IMR-90 (cell line): ENCODE measurements at regions not wholly inside any gene's neighbourhood (a gene's known extent, or its start where the extent isn't known, plus 50 kb on each side); places are given as distances from the start of the nearest gene placed in this dataset.

ENCODE experiments used
- ATAC-seq: fragments of 200-7000 bp; cut with Tn5 transposase; 2 replicates; pipeline ENCODE4 v1.9.1; 2020; ENCODE audit warnings: low read depth, mild to moderate bottlenecking, moderate library complexity
- BruUV-seq: library from RNA; stranded (reverse); fragments of 400-500 nt; replicated peaks from 2 replicates; lab custom pipeline; 2021; lab: Mats Ljungman, UMichigan
- CTCF ChIA-PET: fragments of 300-600 bp; formaldehyde crosslinking; extraction: SDS; loops from one replicate; lab custom pipeline; 2021; ENCODE audit warnings: antibody characterized with exemption; lab: Yijun Ruan, JAX
- POLR2A ChIA-PET: fragments of 300-600 bp; sonication (Branson Sonifier 250); formaldehyde crosslinking; loops from one replicate; lab custom pipeline; 2022; ENCODE audit warnings: antibody characterized with exemption; ENCODE audit not compliant: unreplicated experiment; lab: Charles Lee
- DNase-seq: peaks from one replicate; pipeline ENCODE4 v3.0.0; 2013
- H2AFZ ChIP-seq: replicated peaks from 2 replicates; pipeline ENCODE3; 2013; ENCODE audit warnings: low read length, mild to moderate bottlenecking; ENCODE audit not compliant: poor library complexity
- H2AK5ac ChIP-seq: 2 replicates; pipeline ENCODE4 v1.6.1; 2013; ENCODE audit warnings: low read depth, low read length, inconsistent platforms
- H2AK9ac ChIP-seq: replicated peaks from 2 replicates; pipeline ENCODE3; 2013; ENCODE audit warnings: mild to moderate bottlenecking, low read depth, low read length, moderate library complexity; ENCODE audit not compliant: poor library complexity
- H2BK120ac ChIP-seq: 2 replicates; pipeline ENCODE4 v1.6.1; 2013; ENCODE audit warnings: low read depth, low read length, inconsistent platforms
- H2BK15ac ChIP-seq: 3 replicates; pipeline ENCODE4 v1.6.1; 2013; ENCODE audit warnings: low read depth, low read length, inconsistent platforms
- H2BK20ac ChIP-seq: 2 replicates; pipeline ENCODE4 v1.6.1; 2013; ENCODE audit warnings: low read depth, mild to moderate bottlenecking, inconsistent platforms, low read length, moderate library complexity
- H2BK5ac ChIP-seq: 2 replicates; pipeline ENCODE4 v1.6.1; 2013; ENCODE audit warnings: mild to moderate bottlenecking, low read depth, low read length, inconsistent platforms; ENCODE audit not compliant: poor library complexity, severe bottlenecking
- H3K14ac ChIP-seq: replicated peaks from 2 replicates; pipeline ENCODE4 v1.6.1; 2013; ENCODE audit warnings: low read depth, low read length, inconsistent platforms
- H3K18ac ChIP-seq: 2 replicates; pipeline ENCODE4 v1.6.1; 2013; ENCODE audit warnings: low read depth, low read length, control low read depth
- H3K23ac ChIP-seq: 2 replicates; pipeline ENCODE4 v1.6.1; 2013; ENCODE audit warnings: low read depth, low read length, inconsistent platforms
- H3K27ac ChIP-seq: 2 replicates; pipeline ENCODE4 v1.5.1; 2013; ENCODE audit warnings: mild to moderate bottlenecking, control low read depth, low read length; ENCODE audit not compliant: insufficient read depth
- H3K27me3 ChIP-seq: 2 replicates; pipeline ENCODE4 v1.6.1; 2013; ENCODE audit warnings: low read length; ENCODE audit not compliant: control insufficient read depth, insufficient read depth
- H3K36me3 ChIP-seq: 2 replicates; pipeline ENCODE4 v1.6.1; 2013; ENCODE audit warnings: low read length, mixed read lengths; ENCODE audit not compliant: control insufficient read depth, insufficient read depth
- H3K4ac ChIP-seq: 2 replicates; pipeline ENCODE4 v1.6.1; 2013; ENCODE audit warnings: low read depth, low read length, inconsistent platforms
- H3K4me1 ChIP-seq: 2 replicates; pipeline ENCODE4 v1.6.1; 2013; ENCODE audit warnings: low read length, mixed read lengths; ENCODE audit not compliant: control insufficient read depth, insufficient read depth
- H3K4me2 ChIP-seq: 2 replicates; pipeline ENCODE4 v1.6.1; 2013; ENCODE audit warnings: low read depth, mild to moderate bottlenecking, control low read depth, low read length, moderate library complexity
- H3K4me3 ChIP-seq: 2 replicates; pipeline ENCODE4 v1.5.1; 2013; ENCODE audit warnings: low read depth, mild to moderate bottlenecking, control low read depth, low read length, moderate library complexity; ENCODE audit not compliant: insufficient read depth
- H3K56ac ChIP-seq: 2 replicates; pipeline ENCODE4 v1.6.1; 2013; ENCODE audit warnings: low read length, inconsistent platforms; ENCODE audit not compliant: insufficient read depth; ENCODE audit errors: extremely low read depth
- H3K79me1 ChIP-seq, 2 experiments: 2 replicates each; pipeline ENCODE4 v1.6.1; 2013; ENCODE audit warnings: low read length in 2 of 2, inconsistent platforms in 1 of 2, low read depth in 1 of 2
- H3K9ac ChIP-seq: 2 replicates; pipeline ENCODE4 v1.6.1; 2013; ENCODE audit warnings: low read depth, low read length, control low read depth
- H3K9me1 ChIP-seq: 2 replicates; pipeline ENCODE4 v1.6.1; 2013; ENCODE audit warnings: low read length, inconsistent platforms; ENCODE audit not compliant: insufficient read depth
- H3K9me3 ChIP-seq: 2 replicates; pipeline ENCODE4 v1.6.1; 2013; ENCODE audit warnings: low read length; ENCODE audit not compliant: control insufficient read depth, insufficient read depth
- H4K20me1 ChIP-seq: 2 replicates; pipeline ENCODE4 v1.6.1; 2013; ENCODE audit warnings: low read length, inconsistent platforms; ENCODE audit not compliant: insufficient read depth
- H4K5ac ChIP-seq: 2 replicates; pipeline ENCODE4 v1.6.1; 2013; ENCODE audit warnings: mild to moderate bottlenecking, low read depth, low read length, control low read depth
- H4K8ac ChIP-seq, 2 experiments: 2 replicates each; pipeline ENCODE4 v1.6.1; 2013; ENCODE audit warnings: low read depth in 2 of 2, low read length in 2 of 2, control low read depth in 1 of 2, inconsistent platforms in 1 of 2
- H4K91ac ChIP-seq: 2 replicates; pipeline ENCODE4 v1.6.1; 2013; ENCODE audit warnings: low read depth, low read length, inconsistent platforms; ENCODE audit not compliant: insufficient read depth
- RAD21 ChIP-seq: IDR thresholded peaks from 2 replicates; pipeline ENCODE4 v1.6.1; 2012; ENCODE audit warnings: low read length, improper control_type of control experiment
- SMC3 ChIP-seq: fragments of 150-350 bp; IDR thresholded peaks from 2 replicates; pipeline ENCODE4 v1.6.1; 2016; ENCODE audit warnings: low read depth, mild to moderate bottlenecking, antibody characterized with exemption, low read length, moderate library complexity
- WGBS, 2 experiments: methylation state at CpG; one replicate each; pipeline versions ENCODE4 v1.1.5 to v1.1.7; 2013; ENCODE audit warnings: missing lambda C conversion rate in 2 of 2; ENCODE audit not compliant: insufficient read length in 1 of 2; ENCODE audit errors: extremely low coverage in 2 of 2; 5-methylcytosine and 5-hydroxymethylcytosine counted together
- dilution Hi-C: fragments of 300-500 bp; cut with HindIII; formaldehyde crosslinking; loops from one replicate; pipeline ENCODE4 v1.14.3; 2018; ENCODE audit warnings: low sequenced_read_pairs; ENCODE audit not compliant: unreplicated experiment
- in situ Hi-C: fragments of 300-500 bp; cut with MboI; formaldehyde crosslinking; loops from 3 replicates; pipeline ENCODE4 v1.14.3; 2019; ENCODE audit warnings: low sequenced_read_pairs, inconsistent platforms, mixed read lengths
- intact Hi-C: fragments of 100-400 bp; cut with micrococcal nuclease; formaldehyde crosslinking; loops from 2 replicates; pipeline ENCODE4 v1.10.0; 2022

DNA sequence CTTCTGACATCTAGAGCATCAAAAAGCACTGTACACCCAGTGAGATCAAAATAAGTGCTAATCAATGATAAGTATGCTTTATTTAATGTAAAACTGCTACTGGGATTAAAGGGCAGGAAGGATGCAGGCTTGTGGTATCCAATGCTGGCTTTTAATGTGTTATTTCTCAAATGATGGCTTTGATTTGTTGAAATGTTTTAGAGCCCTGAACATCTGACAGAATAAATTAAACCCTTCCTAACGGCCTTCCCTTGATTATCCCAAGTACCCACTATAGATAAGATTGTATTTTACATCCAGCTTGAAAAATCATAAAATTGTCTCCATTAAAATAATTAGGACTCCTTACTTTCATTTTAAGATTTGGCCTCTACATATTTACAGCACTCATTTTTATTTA lies 382.9 kb downstream of the HNRNPD start:
- no peaks in the 10 kb centered on the region for H4K20me1 ChIP-seq
- H3K9me3 ChIP-seq = no peaks in the 10 kb centered on the region
- H3K79me1 ChIP-seq = no peaks in the 10 kb centered on the region
- no peak overlapping the region for H2BK5ac ChIP-seq
- in situ Hi-C loops (no loop called here), intact Hi-C loops (no loop called here), dilution Hi-C loops (no loop called here)
- no peak overlapping the region for H2AK5ac ChIP-seq
- H3K9me1 ChIP-seq = no peaks in the 10 kb centered on the region
- no peaks in the 10 kb centered on the region for H3K27me3 ChIP-seq
- no peak overlapping the region for H2BK20ac ChIP-seq
- DNase-seq (no peak), ATAC-seq (no peak)
- H3K9ac ChIP-seq = no peak overlapping the region
- H2AFZ ChIP-seq = no peak overlapping the region
- no peak overlapping the region for H2BK120ac ChIP-seq
- ChIA-PET POLR2A (no interaction called here), CTCF (no interaction called here)
- H4K91ac ChIP-seq = no peak overlapping the region
- H3K14ac ChIP-seq = no peak overlapping the region
- H4K8ac ChIP-seq = no peak overlapping the region
- H3K36me3 ChIP-seq = no peaks in the 10 kb centered on the region
- no peak overlapping the region for H3K18ac ChIP-seq
- no peak overlapping the region for H3K56ac ChIP-seq
- H3K23ac ChIP-seq = no peak overlapping the region
- no peak overlapping the region for H4K5ac ChIP-seq
- no TSS peak for BruUV-seq
- H2BK15ac ChIP-seq = no peak overlapping the region
- WGBS, 2 experiments = no CpG with 5 or more reads among the region's 1 CpG
- H3K27ac ChIP-seq = no peak overlapping the region
- no peak overlapping the region for H2AK9ac ChIP-seq
- H3K4me1 ChIP-seq = no peaks in the 10 kb centered on the region
- no peak overlapping the region for H3K4me3 ChIP-seq
- H3K4ac ChIP-seq = no peak overlapping the region
- TF ChIP-seq SMC3 = no peak
- no peak for TF ChIP-seq RAD21
- H3K4me2 ChIP-seq = no peak overlapping the region
